Naive B cell (primary cell): ENCODE measurements at regions not wholly inside any gene's neighbourhood (a gene's known extent, or its start where the extent isn't known, plus 50 kb on each side); places are given as distances from the start of the nearest gene placed in this dataset.

ENCODE experiments used
- ATAC-seq, 2 donors: fragments of 150-1000 bp; cut with Tn5 transposase; 2 replicates each; pipeline ENCODE4 v1.10.0; 2021; ENCODE audit warnings: low read depth in 2 of 2, mild to moderate bottlenecking in 2 of 2, moderate library complexity in 2 of 2
- DNase-seq: peaks from one replicate; pipeline ENCODE4 v3.0.0; 2022
- H3K27ac Mint-ChIP-seq, 6 donors: one replicate each; pipeline ENCODE4 v1.8.0; 2020 to 2022; ENCODE audit warnings: mild to moderate bottlenecking in 6 of 6, mixed read lengths in 6 of 6, moderate library complexity in 5 of 6, inconsistent platforms in 2 of 6
- H3K27me3 Mint-ChIP-seq, 3 donors: one replicate each; pipeline ENCODE4 v1.8.0; 2021 to 2022; ENCODE audit warnings: mixed read lengths in 3 of 3, mild to moderate bottlenecking in 1 of 3
- H3K36me3 Mint-ChIP-seq, 2 donors: one replicate each; pipeline ENCODE4 v1.8.0; 2020 to 2022; ENCODE audit warnings: mixed read lengths in 2 of 2, inconsistent platforms in 1 of 2, mild to moderate bottlenecking in 1 of 2
- H3K4me1 Mint-ChIP-seq, 3 donors: one replicate each; pipeline ENCODE4 v1.8.0; 2020 to 2022; ENCODE audit warnings: mixed read lengths in 3 of 3, inconsistent platforms in 1 of 3, mild to moderate bottlenecking in 1 of 3, moderate library complexity in 1 of 3
- H3K4me3 Mint-ChIP-seq, 8 donors: one replicate each; pipeline ENCODE4 v1.8.0; 2020 to 2022; ENCODE audit warnings: mild to moderate bottlenecking in 8 of 8, mixed read lengths in 8 of 8, moderate library complexity in 8 of 8, inconsistent platforms in 2 of 8
- H3K9me3 Mint-ChIP-seq, 7 donors: one replicate each; pipeline ENCODE4 v1.8.0; 2020 to 2022; ENCODE audit warnings: mixed read lengths in 7 of 7, mild to moderate bottlenecking in 5 of 7, inconsistent platforms in 2 of 7, moderate library complexity in 1 of 7

- ATAC-seq (no peak), DNase-seq (no peak)
- peak overlapping the region in 1 of 8 donors; percentile 26 for H3K4me3 Mint-ChIP-seq
- H3K27me3 Mint-ChIP-seq, result peaks cover 39 to 49% (median 49%) of the 10 kb centered on the region in 3 donors
- H3K4me1 Mint-ChIP-seq, result peaks cover 17 to 29% (median 19%) of the 10 kb centered on the region in 3 donors
- peak overlapping the region in 2 of 6 donors; percentile 21 to 24 for H3K27ac Mint-ChIP-seq
- peaks cover 0 to 4% (median 0%) of the 10 kb centered on the region in 7 donors for H3K9me3 Mint-ChIP-seq
- no peaks in the 10 kb centered on the region for H3K36me3 Mint-ChIP-seq
Measured at GRCh38 chr14:97022741-97023140, 225.6 kb downstream of the VRK1 start.

DNA sequence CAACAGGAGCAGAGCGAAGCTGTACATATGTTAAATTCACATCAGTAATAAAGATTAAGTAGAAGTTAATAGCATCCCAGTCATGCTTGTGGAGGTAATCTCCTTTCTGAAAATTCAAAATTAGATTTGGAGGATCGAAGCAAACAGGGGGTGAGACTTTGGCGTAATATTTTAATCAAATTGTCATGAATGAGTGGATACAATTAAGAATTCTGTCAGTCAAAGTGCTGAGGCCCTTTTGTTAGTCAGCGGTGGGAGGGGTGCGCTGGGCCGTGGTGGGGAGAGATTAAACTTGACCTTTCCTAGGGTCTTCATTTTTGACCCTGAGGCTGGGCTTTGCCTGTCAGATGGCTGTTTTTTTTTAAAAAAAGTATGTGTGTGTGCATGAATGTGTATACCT, 226.7 kb downstream of the VRK1 start:
- H3K36me3 Mint-ChIP-seq, result no peaks in the 10 kb centered on the region
- no peak overlapping the region for H3K4me3 Mint-ChIP-seq
- H3K27ac Mint-ChIP-seq, result no peak overlapping the region
- peaks cover 17 to 30% (median 22%) of the 10 kb centered on the region in 3 donors for H3K4me1 Mint-ChIP-seq
- ATAC-seq (no peak), DNase-seq (no peak)
- peaks cover 0 to 2% (median 0%) of the 10 kb centered on the region in 7 donors for H3K9me3 Mint-ChIP-seq
- H3K27me3 Mint-ChIP-seq, result peaks cover 49 to 52% (median 52%) of the 10 kb centered on the region in 3 donors

- no peaks in the 10 kb centered on the region for H3K36me3 Mint-ChIP-seq
- no peak overlapping the region for H3K27ac Mint-ChIP-seq
- H3K27me3 Mint-ChIP-seq, result peaks cover 51 to 56% (median 56%) of the 10 kb centered on the region in 3 donors
- no peak overlapping the region for H3K4me3 Mint-ChIP-seq
- H3K4me1 Mint-ChIP-seq, result peaks cover 19 to 34% (median 22%) of the 10 kb centered on the region in 3 donors
- DNase-seq, result no peak
- peaks cover 0 to 2% (median 0%) of the 10 kb centered on the region in 7 donors for H3K9me3 Mint-ChIP-seq
- no peak for ATAC-seq
Measured at GRCh38 chr14:97024300-97024699, 227.1 kb downstream of the VRK1 start.

DNA sequence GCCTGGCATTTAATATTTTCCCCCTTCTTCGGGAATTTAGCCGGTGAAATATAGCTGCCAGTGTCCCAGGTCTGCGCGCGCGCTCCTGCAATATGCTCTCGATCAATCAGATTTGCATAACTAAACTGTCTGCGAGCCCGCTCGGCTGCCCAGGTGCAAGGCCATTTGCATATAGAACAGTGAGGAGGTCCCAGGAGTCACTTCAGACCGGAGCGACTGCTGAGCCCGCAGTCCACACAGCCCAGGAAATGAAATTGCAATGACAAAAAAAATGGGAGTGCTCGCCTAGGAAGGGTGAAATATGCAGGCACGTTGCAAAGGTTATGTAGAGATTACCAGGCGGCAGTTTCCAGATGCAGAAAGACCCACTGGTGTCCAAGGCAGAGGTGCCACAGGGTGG, 228.5 kb downstream of the VRK1 start:
- ATAC-seq (peak; percentile 74 to 75), DNase-seq (no peak)
- Mint-ChIP-seq H3K27ac (peak overlapping the region in 1 of 6 donors; percentile 26), H3K36me3 (no peaks in the 10 kb centered on the region), H3K4me3 (peak overlapping the region in 4 of 8 donors; percentile 37 to 82 (median 53)), H3K9me3 (peaks cover 0 to 2% (median 0%) of the 10 kb centered on the region in 7 donors), H3K4me1 (peaks cover 22 to 37% (median 27%) of the 10 kb centered on the region in 3 donors), H3K27me3 (peaks cover 59 to 70% (median 61%) of the 10 kb centered on the region in 3 donors)

GRCh38 chr14:97027256-97027999, 230.2 kb downstream of the VRK1 start:
- no peak for DNase-seq
- Mint-ChIP-seq H3K36me3 (peaks cover 0 to 16% of the 10 kb centered on the region in 2 donors), H3K27ac (no peak overlapping the region), H3K27me3 (peaks cover 58 to 83% (median 71%) of the 10 kb centered on the region in 3 donors), H3K4me3 (peak overlapping the region in 1 of 8 donors; percentile 30), H3K4me1 (peaks cover 12 to 24% (median 23%) of the 10 kb centered on the region in 3 donors), H3K9me3 (peaks cover 3 to 9% (median 6%) of the 10 kb centered on the region in 7 donors)
- no peak for ATAC-seq

- Mint-ChIP-seq H3K9me3 (peaks cover 3 to 9% (median 6%) of the 10 kb centered on the region in 7 donors), H3K27me3 (peaks cover 62 to 88% (median 74%) of the 10 kb centered on the region in 3 donors), H3K4me3 (no peak overlapping the region), H3K4me1 (peaks cover 17 to 29% (median 28%) of the 10 kb centered on the region in 3 donors), H3K36me3 (peaks cover 0 to 20% of the 10 kb centered on the region in 2 donors), H3K27ac (no peak overlapping the region)
- DNase-seq (no peak), ATAC-seq (no peak)
Measured at GRCh38 chr14:97028382-97028781, 231.2 kb downstream of the VRK1 start.

DNA sequence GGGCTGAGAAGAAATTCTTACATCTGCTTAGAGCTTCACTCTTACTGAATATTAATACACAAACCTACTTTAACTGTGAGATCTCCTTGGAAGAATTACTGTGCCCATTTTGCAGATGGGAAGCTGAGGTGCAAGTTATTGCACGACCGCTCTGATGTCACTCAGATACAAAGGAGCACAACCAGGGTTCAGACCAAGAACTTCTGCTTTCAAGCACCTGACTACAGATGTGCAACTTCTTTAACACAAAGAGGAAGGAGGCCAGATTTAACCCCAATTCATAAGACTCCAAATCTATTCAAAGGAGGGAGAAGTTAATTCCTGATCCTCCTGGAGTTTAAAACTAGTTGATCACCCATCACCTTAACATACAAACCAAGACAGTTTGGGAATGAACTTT, 232.6 kb downstream of the VRK1 start:
- H3K27me3 Mint-ChIP-seq, result peaks cover 53 to 88% (median 63%) of the 10 kb centered on the region in 3 donors
- no peak overlapping the region for H3K4me3 Mint-ChIP-seq
- H3K9me3 Mint-ChIP-seq, result peaks cover 3 to 9% (median 6%) of the 10 kb centered on the region in 7 donors
- no peak overlapping the region for H3K27ac Mint-ChIP-seq
- H3K36me3 Mint-ChIP-seq, result peaks cover 0 to 20% of the 10 kb centered on the region in 2 donors
- ATAC-seq, result peak; percentile 28 to 57
- H3K4me1 Mint-ChIP-seq, result peaks cover 17 to 31% (median 28%) of the 10 kb centered on the region in 3 donors
- DNase-seq, result no peak

GRCh38 chr14:97031530-97031929, 234.3 kb downstream of the VRK1 start:
- H3K4me1 Mint-ChIP-seq, result peaks cover 10 to 23% (median 20%) of the 10 kb centered on the region in 3 donors
- H3K9me3 Mint-ChIP-seq, result peaks cover 4 to 9% (median 7%) of the 10 kb centered on the region in 7 donors
- H3K27me3 Mint-ChIP-seq, result peaks cover 58 to 89% (median 68%) of the 10 kb centered on the region in 3 donors
- ATAC-seq (no peak), DNase-seq (no peak)
- H3K36me3 Mint-ChIP-seq, result peaks cover 0 to 20% of the 10 kb centered on the region in 2 donors
- H3K4me3 Mint-ChIP-seq, result peak overlapping the region in 3 of 8 donors; percentile 5 to 69 (median 30)
- H3K27ac Mint-ChIP-seq, result no peak overlapping the region

GRCh38 chr14:97033556-97034081, 236.4 kb downstream of the VRK1 start:
- Mint-ChIP-seq H3K4me1 (peaks cover 7 to 23% (median 20%) of the 10 kb centered on the region in 3 donors), H3K27ac (peak overlapping the region in 1 of 6 donors; percentile 56), H3K4me3 (peak overlapping the region; percentile 25 to 80 (median 72)), H3K9me3 (peaks cover 10 to 21% (median 13%) of the 10 kb centered on the region in 7 donors), H3K36me3 (peaks cover 5 to 35% of the 10 kb centered on the region in 2 donors), H3K27me3 (peaks cover 61 to 90% (median 70%) of the 10 kb centered on the region in 3 donors)
- no peak for DNase-seq
- ATAC-seq, result no peak

DNA sequence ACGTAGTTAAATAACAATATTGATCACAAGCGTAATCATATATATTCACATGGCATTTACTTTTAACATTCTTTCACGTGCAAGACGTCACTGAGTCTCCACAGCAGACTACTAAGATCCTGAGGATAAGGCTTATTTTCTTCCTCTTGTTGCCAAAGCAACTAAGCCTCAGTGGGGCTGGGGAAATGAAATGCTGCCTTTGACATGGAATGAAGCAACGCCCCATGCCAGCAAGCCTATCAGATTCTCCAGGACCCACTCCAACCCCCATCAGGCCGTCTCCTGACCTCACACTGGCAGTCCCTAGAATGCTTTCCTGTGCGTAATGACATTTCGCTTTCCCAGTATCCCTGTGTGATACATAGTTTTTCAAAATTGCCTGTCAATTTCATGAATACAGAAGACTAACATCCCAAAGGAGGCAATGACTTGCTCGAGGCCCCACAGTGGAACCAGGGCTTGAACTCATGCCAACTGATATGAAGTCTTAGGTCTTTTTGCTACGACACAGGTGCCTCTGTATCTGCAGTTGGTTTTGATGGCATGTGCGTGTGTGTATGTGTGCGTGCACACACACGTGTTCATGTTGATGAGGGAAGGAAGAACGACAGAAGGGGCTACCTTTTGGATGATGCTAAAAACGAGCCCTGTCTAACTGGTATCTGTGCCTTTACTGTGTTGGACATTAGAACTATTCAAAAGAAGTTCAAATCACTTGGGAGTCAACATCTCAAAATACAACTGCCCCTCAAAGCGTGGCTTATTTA, 239.1 kb downstream of the VRK1 start:
- Mint-ChIP-seq H3K27me3 (peaks cover 51 to 64% (median 59%) of the 10 kb centered on the region in 3 donors), H3K36me3 (peaks cover 7 to 41% of the 10 kb centered on the region in 2 donors), H3K4me3 (no peak overlapping the region), H3K9me3 (peaks cover 15 to 47% (median 30%) of the 10 kb centered on the region in 7 donors), H3K27ac (no peak overlapping the region), H3K4me1 (peaks cover 7 to 10% (median 8%) of the 10 kb centered on the region in 3 donors)
- DNase-seq (no peak), ATAC-seq (no peak)

DNA sequence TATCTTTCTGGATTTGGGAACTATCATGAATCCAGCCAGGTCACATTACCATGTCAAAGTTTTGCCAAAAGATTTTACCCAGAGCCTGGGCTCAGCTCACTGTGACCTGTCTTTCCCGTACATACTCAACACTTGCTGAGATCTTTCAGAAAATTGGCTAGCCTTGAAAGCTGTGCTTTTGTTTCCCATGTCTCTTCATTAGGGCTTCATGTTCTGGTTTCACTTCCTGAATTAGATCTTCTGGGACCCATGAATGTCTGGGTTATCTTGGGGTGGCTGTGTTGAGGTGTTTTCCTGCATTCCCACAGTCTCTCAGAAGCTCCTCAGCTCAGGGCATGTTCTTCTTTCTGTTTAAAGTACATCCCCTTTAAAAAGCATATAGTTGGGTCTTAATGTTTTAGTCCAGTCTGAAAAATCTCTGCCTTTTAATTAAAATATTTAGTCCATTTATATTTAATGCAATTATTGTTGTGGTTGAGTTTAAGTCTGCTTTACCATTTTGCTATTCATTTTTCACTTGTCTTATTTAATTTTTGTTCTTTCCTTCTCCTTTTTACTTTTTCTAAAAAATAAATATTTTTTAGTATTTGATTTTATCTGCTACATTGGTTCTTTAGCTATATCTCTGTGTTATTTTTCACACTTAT, 242.7 kb downstream of the VRK1 start:
- Mint-ChIP-seq H3K4me3 (no peak overlapping the region), H3K4me1 (no peaks in the 10 kb centered on the region), H3K36me3 (peaks cover 15 to 38% of the 10 kb centered on the region in 2 donors), H3K27ac (no peak overlapping the region), H3K27me3 (peaks cover 38 to 40% (median 38%) of the 10 kb centered on the region in 3 donors), H3K9me3 (peaks cover 18 to 56% (median 33%) of the 10 kb centered on the region in 7 donors)
- ATAC-seq (no peak), DNase-seq (no peak)

GRCh38 chr14:97046967-97047366, 249.8 kb downstream of the VRK1 start:
- peaks cover 0 to 8% (median 3%) of the 10 kb centered on the region in 7 donors for H3K9me3 Mint-ChIP-seq
- DNase-seq (no peak), ATAC-seq (no peak)
- peaks cover 15 to 47% (median 28%) of the 10 kb centered on the region in 3 donors for H3K27me3 Mint-ChIP-seq
- peaks cover 5 to 11% of the 10 kb centered on the region in 2 donors for H3K36me3 Mint-ChIP-seq
- H3K27ac Mint-ChIP-seq, result no peak overlapping the region
- no peak overlapping the region for H3K4me3 Mint-ChIP-seq
- H3K4me1 Mint-ChIP-seq, result no peaks in the 10 kb centered on the region
